Heart left ventricle (tissue), 13 donors: ENCODE measurements at regions not wholly inside any gene's neighbourhood (a gene's known extent, or its start where the extent isn't known, plus 50 kb on each side); places are given as distances from the start of the nearest gene placed in this dataset.

Experiments used
- POLR2A ChIP-seq, 2 donors: fragments of 450-650 bp; IDR thresholded peaks; one replicate each; pipeline ENCODE4 v1.6.1; 2017; ENCODE audit warnings: antibody characterized with exemption in 2 of 2, mild to moderate bottlenecking in 2 of 2, moderate library complexity in 2 of 2
- TF ChIP-seq, protein P1 (sequence below), 12 donors: fragments of 200-600 bp; sonication (generic) in 4 of 12; IDR thresholded peaks; one replicate each; pipeline versions ENCODE4 v1.5.0 to v1.8.0; 2018 to 2022; ENCODE audit warnings: antibody characterized with exemption in 12 of 12, mild to moderate bottlenecking in 5 of 12
- donor health status: ischemic (EF 13 %, LVEDD 7.1; RV severe dilation, severe dysfunction).
- donor health status: DM: no; HTN: yes; CAD: no.
- donor health status: DM: no; HTN: no; CAD: no.
- donor health status: ischemic (EF 25% LVEDD 6.9; RV normal size, moderate dysfunction).
- donor health status: ischemic (EF 25% LVEDD 5.7; RV mildly dilated, moderate dysfunction).
- donor health status: ischemic (EF 35%, LVEDD 5.7; RV mildly dilated, moderate dysfunction).
- donor health status: nonischemic (EF 11% LVEDD 7.7; RV severe dilation, severe dysfunction).
- donor health status: DM: yes; HTN: yes; CAD: no.
- donor health status: PGD.
- donor health status: ischemic (EF 29% LVEDD 5.4; RV normal size, mild dysfunction).
- donor health status: nonischemic (EF 23%, LVEDD 6.1; RV moderate dilation, normal function).

DNA sequence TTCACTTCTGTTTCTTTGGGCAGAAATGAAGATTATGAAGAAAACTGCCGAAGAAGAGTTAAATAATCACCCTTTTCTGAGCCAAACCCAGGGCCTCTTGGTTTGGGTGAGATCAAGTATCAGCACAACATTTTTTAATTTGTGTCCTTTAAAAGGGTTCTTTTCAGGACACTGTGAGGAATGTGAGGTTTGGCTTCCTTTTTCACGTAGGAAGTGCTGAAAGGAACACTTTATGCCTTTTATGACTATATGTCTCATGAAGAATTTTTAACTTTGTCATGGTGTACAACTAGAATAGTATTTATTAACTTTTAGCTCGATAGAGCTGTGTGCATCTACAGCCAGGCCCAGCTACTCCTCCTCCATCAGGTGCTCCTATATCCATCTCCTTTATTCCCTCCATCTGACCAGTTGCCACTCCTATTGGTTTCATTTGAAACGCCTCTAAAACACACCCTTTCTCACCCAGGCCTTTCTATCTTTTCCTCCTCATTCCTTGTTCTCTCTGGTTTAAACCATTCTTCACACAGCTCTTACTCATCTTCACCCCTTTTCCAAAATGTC is 103.6 kb upstream of the LRIG3 start:
- TF ChIP-seq, protein P1, sequence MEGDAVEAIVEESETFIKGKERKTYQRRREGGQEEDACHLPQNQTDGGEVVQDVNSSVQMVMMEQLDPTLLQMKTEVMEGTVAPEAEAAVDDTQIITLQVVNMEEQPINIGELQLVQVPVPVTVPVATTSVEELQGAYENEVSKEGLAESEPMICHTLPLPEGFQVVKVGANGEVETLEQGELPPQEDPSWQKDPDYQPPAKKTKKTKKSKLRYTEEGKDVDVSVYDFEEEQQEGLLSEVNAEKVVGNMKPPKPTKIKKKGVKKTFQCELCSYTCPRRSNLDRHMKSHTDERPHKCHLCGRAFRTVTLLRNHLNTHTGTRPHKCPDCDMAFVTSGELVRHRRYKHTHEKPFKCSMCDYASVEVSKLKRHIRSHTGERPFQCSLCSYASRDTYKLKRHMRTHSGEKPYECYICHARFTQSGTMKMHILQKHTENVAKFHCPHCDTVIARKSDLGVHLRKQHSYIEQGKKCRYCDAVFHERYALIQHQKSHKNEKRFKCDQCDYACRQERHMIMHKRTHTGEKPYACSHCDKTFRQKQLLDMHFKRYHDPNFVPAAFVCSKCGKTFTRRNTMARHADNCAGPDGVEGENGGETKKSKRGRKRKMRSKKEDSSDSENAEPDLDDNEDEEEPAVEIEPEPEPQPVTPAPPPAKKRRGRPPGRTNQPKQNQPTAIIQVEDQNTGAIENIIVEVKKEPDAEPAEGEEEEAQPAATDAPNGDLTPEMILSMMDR (IDR thresholded peaks at IDR 0.05): no peak
- TF ChIP-seq POLR2A (IDR thresholded peaks at IDR 0.05): no peak
